Tibial nerve (tissue), 4 donors: ENCODE measurements at regions not wholly inside any gene's neighbourhood (a gene's known extent, or its start where the extent isn't known, plus 50 kb on each side); places are given as distances from the start of the nearest gene placed in this dataset.

ENCODE experiments used
- EP300 ChIP-seq, 2 donors: sonication (generic); formaldehyde crosslinking; IDR thresholded peaks; one replicate each; pipeline ENCODE4 v1.6.1; 2017; ENCODE audit warnings: antibody characterized with exemption in 2 of 2, mild to moderate bottlenecking in 1 of 2
- POLR2A ChIP-seq, 2 donors: fragments of 450-650 bp; IDR thresholded peaks; one replicate each; pipeline ENCODE4 v1.6.1; 2017; ENCODE audit warnings: antibody characterized with exemption in 2 of 2, mild to moderate bottlenecking in 2 of 2, moderate library complexity in 2 of 2
- TF ChIP-seq, protein P1 (sequence below), 5 experiments: fragments of 200-600 bp in 3 of 5; fragments of 450-650 bp in 2 of 5; sonication (generic) in 3 of 5; IDR thresholded peaks; one replicate each; pipeline ENCODE4 v1.5.1; 2016 to 2019; ENCODE audit warnings: antibody characterized with exemption in 5 of 5, mild to moderate bottlenecking in 3 of 5, moderate library complexity in 2 of 5

DNA sequence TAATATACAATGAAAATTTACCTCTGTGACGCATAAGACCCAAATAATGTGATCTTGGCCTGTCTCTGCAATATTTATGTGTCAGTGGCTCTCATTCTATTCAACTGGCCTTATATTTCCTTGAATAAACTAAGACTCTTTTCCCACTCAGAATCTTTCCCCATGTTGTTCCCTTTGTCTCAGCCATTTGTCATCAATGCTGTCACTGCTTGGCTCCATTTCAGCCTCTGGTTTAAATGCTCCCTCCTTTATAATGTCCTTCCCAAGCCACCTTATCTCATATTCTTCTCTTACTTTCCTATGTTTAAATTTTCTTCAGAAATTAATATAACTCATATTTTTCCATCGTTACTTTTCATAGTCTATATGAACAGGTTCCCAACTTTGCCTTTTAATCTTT is 158.3 kb upstream of the DTNA start:
- TF ChIP-seq, protein P1, sequence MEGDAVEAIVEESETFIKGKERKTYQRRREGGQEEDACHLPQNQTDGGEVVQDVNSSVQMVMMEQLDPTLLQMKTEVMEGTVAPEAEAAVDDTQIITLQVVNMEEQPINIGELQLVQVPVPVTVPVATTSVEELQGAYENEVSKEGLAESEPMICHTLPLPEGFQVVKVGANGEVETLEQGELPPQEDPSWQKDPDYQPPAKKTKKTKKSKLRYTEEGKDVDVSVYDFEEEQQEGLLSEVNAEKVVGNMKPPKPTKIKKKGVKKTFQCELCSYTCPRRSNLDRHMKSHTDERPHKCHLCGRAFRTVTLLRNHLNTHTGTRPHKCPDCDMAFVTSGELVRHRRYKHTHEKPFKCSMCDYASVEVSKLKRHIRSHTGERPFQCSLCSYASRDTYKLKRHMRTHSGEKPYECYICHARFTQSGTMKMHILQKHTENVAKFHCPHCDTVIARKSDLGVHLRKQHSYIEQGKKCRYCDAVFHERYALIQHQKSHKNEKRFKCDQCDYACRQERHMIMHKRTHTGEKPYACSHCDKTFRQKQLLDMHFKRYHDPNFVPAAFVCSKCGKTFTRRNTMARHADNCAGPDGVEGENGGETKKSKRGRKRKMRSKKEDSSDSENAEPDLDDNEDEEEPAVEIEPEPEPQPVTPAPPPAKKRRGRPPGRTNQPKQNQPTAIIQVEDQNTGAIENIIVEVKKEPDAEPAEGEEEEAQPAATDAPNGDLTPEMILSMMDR (IDR thresholded peaks at IDR 0.05): no peak
- TF ChIP-seq POLR2A (IDR thresholded peaks at IDR 0.05) (no peak), EP300 (IDR thresholded peaks at IDR 0.05) (no peak)
